ENCODE measurements at regions not wholly inside any gene's neighbourhood (a gene's known extent, or its start where the extent isn't known, plus 50 kb on each side); places are given as distances from the start of the nearest gene placed in this dataset.

DNA sequence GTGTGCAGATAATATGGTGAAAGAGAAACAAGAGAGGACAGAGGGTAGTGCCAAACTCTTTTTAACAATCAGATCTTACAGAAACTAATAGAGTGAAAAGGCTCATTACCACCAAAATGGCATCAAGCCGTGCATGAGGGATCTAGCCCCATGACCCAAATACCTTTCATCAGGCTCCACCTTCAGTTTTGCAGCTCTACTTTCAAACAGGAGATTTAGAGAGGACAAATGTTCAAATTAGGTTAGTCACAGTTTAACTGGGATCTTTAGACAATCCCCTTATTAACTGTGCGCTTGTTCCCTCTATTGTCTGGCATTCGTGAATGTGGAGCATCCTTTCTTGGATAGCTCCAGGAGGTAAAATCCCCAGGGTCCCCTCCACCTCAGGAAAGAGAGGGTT lies 1209.3 kb upstream of the CHAC2 start:
- H3K36me3 Mint-ChIP-seq (ENCODE audit: insufficient read depth) = no peaks in the 10 kb centered on the region
- no peaks in the 10 kb centered on the region for H3K4me1 Mint-ChIP-seq (ENCODE audit: low read depth)
- no peaks in the 10 kb centered on the region for H3K9me3 Mint-ChIP-seq (ENCODE audit: low read depth)
- H3K27ac Mint-ChIP-seq = no peak overlapping the region
- H3K27me3 Mint-ChIP-seq = no peaks in the 10 kb centered on the region
- TF ChIP-seq, protein P1, sequence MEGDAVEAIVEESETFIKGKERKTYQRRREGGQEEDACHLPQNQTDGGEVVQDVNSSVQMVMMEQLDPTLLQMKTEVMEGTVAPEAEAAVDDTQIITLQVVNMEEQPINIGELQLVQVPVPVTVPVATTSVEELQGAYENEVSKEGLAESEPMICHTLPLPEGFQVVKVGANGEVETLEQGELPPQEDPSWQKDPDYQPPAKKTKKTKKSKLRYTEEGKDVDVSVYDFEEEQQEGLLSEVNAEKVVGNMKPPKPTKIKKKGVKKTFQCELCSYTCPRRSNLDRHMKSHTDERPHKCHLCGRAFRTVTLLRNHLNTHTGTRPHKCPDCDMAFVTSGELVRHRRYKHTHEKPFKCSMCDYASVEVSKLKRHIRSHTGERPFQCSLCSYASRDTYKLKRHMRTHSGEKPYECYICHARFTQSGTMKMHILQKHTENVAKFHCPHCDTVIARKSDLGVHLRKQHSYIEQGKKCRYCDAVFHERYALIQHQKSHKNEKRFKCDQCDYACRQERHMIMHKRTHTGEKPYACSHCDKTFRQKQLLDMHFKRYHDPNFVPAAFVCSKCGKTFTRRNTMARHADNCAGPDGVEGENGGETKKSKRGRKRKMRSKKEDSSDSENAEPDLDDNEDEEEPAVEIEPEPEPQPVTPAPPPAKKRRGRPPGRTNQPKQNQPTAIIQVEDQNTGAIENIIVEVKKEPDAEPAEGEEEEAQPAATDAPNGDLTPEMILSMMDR (IDR thresholded peaks at IDR 0.05; ENCODE audit: unreplicated experiment) = no peak
- no peak overlapping the region for H3K4me3 Mint-ChIP-seq (ENCODE audit: low read depth)
- no peak for DNase-seq (ENCODE audit: low spot score, unreplicated experiment)

DNA sequence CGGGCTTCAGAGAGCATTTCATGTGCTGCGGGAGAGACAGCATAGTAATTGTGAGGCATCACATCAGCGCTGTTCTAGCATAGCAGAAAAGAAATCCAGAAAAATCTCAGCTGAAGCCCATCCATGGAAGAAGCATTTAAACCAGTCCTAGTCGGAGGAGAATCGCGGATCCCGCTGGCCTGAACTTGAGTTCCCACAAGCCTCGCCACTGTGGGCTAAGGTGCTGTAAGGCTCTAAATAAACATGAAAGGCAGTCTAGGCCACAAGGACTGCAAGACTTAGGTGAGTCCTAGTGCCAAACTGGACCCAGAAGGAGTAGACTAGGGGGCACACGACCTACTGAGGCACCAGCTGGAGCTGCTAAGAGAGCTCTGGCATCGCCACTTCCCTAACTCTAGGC lies 1225.3 kb upstream of the CHAC2 start:
- Mint-ChIP-seq H3K4me1 (ENCODE audit: low read depth) (no peaks in the 10 kb centered on the region), H3K4me3 (ENCODE audit: low read depth) (no peak overlapping the region), H3K27ac (no peak overlapping the region), H3K36me3 (ENCODE audit: insufficient read depth) (no peaks in the 10 kb centered on the region), H3K27me3 (no peaks in the 10 kb centered on the region), H3K9me3 (ENCODE audit: low read depth) (no peaks in the 10 kb centered on the region)
- TF ChIP-seq, protein P1 (IDR thresholded peaks at IDR 0.05; ENCODE audit: unreplicated experiment) = no peak
- no peak for DNase-seq (ENCODE audit: low spot score, unreplicated experiment)

DNA sequence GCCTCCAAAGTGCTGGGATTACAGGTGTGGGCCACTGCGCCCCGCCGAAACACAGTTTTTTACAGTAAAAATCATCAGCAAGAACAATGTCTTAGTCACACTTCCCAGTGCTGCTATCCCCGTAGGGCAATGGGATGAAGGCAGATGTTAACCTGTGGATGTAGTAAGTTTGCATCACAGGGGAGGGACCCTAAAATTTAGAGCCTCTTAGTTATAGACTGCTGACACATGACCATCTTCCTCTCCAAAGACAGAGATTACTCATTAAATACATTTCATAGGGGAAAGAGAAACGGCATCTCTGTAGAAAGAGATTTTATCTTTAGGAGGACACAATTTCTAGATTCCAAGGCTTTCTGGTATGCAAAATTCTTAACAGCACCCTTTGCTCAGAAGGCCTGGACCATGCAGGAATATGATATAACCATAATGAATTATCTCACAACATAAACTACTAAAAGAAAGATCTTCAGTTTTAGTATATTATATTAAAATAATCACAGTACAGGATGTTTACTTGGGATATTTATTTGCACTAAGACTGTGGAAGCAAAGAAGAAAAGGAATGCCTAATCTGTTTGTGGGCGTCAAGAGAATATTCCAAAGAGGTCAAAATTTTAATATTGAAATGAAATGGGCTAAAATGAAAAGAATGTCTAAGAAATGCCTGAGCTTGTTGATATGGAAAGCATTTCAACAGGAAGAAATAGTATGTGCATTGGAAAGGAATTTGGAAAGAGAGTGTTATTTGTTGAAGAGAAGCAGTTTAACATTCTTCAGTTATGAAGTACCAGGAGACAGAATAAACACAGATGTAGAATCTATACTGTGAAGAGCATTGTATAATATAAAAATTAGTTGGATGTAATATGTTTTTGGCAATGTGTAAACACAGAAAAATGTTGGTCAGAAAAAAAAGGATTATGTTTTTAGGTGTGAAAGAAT lies 1228.3 kb upstream of the CHAC2 start:
- Mint-ChIP-seq H3K27me3 (no peaks in the 10 kb centered on the region), H3K4me1 (ENCODE audit: low read depth) (no peaks in the 10 kb centered on the region), H3K27ac (no peak overlapping the region), H3K9me3 (ENCODE audit: low read depth) (no peaks in the 10 kb centered on the region), H3K36me3 (ENCODE audit: insufficient read depth) (no peaks in the 10 kb centered on the region), H3K4me3 (ENCODE audit: low read depth) (no peak overlapping the region)
- no peak for DNase-seq (ENCODE audit: low spot score, unreplicated experiment)
- TF ChIP-seq, protein P1 (IDR thresholded peaks at IDR 0.05; ENCODE audit: unreplicated experiment) = no peak

DNA sequence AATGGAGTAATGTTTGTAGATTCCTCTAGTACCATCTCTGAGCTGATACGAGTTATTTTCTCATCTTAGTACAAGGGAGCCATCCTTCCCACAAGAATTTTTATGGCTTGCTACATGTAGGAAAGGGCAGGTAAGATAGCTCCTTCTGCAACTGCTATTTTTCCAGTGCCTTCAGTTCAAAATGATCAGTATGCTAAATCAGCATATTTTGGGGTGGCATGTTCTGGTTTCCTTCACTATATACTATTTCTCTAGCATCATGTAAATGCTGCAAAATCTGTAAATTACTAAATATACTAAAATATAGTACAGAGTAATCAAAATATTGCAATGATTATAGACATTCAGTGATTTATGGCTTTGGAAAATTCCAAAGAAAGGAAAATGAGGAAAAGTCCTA lies 1230.0 kb upstream of the CHAC2 start:
- Mint-ChIP-seq H3K4me1 (ENCODE audit: low read depth) (no peaks in the 10 kb centered on the region), H3K27ac (no peak overlapping the region), H3K4me3 (ENCODE audit: low read depth) (no peak overlapping the region), H3K27me3 (no peaks in the 10 kb centered on the region), H3K36me3 (ENCODE audit: insufficient read depth) (no peaks in the 10 kb centered on the region), H3K9me3 (ENCODE audit: low read depth) (no peaks in the 10 kb centered on the region)
- no peak for DNase-seq (ENCODE audit: low spot score, unreplicated experiment)
- TF ChIP-seq, protein P1 (IDR thresholded peaks at IDR 0.05; ENCODE audit: unreplicated experiment) = no peak

DNA sequence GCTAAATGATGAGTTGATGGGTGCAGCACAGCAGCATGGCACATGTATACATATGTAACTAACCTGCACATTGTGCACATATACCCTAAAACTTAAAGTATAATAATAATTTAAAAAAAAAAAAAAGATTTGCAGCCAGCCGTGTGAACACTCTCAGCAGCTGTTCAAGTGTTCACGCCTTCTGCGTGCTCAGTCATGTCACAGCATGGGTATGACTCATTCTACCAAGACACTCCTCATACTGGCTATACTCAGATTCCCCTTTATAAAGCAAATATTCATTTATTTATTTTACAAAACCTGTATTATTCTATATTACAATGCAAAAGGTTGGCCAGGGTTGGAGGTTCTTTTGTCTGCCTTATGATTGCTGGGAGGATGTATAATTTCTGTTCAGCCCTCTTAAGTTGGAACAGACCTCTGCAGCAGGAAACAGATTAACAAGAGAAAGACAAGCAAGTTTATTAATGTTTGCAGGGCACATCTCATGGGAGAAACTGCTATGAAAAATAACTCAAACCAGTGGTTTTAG lies 1230.6 kb upstream of the CHAC2 start:
- no peak for DNase-seq (ENCODE audit: low spot score, unreplicated experiment)
- no peak overlapping the region for H3K27ac Mint-ChIP-seq
- TF ChIP-seq, protein P1 (IDR thresholded peaks at IDR 0.05; ENCODE audit: unreplicated experiment) = no peak
- no peaks in the 10 kb centered on the region for H3K9me3 Mint-ChIP-seq (ENCODE audit: low read depth)
- no peak overlapping the region for H3K4me3 Mint-ChIP-seq (ENCODE audit: low read depth)
- no peaks in the 10 kb centered on the region for H3K4me1 Mint-ChIP-seq (ENCODE audit: low read depth)
- H3K27me3 Mint-ChIP-seq = no peaks in the 10 kb centered on the region
- no peaks in the 10 kb centered on the region for H3K36me3 Mint-ChIP-seq (ENCODE audit: insufficient read depth)

Data from progenitor cell of endocrine pancreas (in vitro differentiated cells).